GM18867 (cell line): ENCODE measurements at regions not wholly inside any gene's neighbourhood (a gene's known extent, or its start where the extent isn't known, plus 50 kb on each side); places are given as distances from the start of the nearest gene placed in this dataset.
A peak's percentile ranks its signal among the peaks of the same experiment; 100 is the strongest.
"Not testable (repeated sequence)": the region's sequence is repeated elsewhere in the genome, so short reads cannot be mapped to it uniquely, and the experiment has no call there.

ENCODE experiments used
- ATAC-seq: cut with Tn5 transposase; IDR thresholded peaks from one replicate; pipeline ENCODE4 v1.9.1; 2021; ENCODE audit warnings: mild to moderate bottlenecking, moderate library complexity; ENCODE audit not compliant: unreplicated experiment

GRCh38 chr2:207321514-207321913 lies 155.8 kb upstream of the KLF7 start:
- ATAC-seq: no peak

- no peak for ATAC-seq
These were observed 158.3 kb upstream of the KLF7 start for GRCh38 chr2:207324001-207324400.

- peak; percentile 34 for ATAC-seq
These were observed 161.8 kb upstream of the KLF7 start for GRCh38 chr2:207327513-207327912.

- peak; percentile 44 for ATAC-seq
These were observed 163.2 kb upstream of the KLF7 start for GRCh38 chr2:207328944-207329386.

- peak; percentile 54 for ATAC-seq
These were observed 165.2 kb upstream of the KLF7 start for GRCh38 chr2:207330912-207331311.

GRCh38 chr2:207331674-207332073 lies 165.9 kb upstream of the KLF7 start:
- no peak for ATAC-seq

- ATAC-seq: peak; percentile 33
These were observed 166.9 kb upstream of the KLF7 start for GRCh38 chr2:207332480-207333212.

- no peak for ATAC-seq
These were observed 168.0 kb upstream of the KLF7 start for GRCh38 chr2:207333599-207334300.

- peak; percentile 6 for ATAC-seq
These were observed 168.5 kb upstream of the KLF7 start for GRCh38 chr2:207334301-207334623.

GRCh38 chr2:207334624-207335371 lies 169.1 kb upstream of the KLF7 start:
- peak; percentile 31 for ATAC-seq

- ATAC-seq: peak; percentile 60
These were observed 171.8 kb upstream of the KLF7 start for GRCh38 chr2:207337234-207338219.

GRCh38 chr2:207338220-207338607 lies 172.5 kb upstream of the KLF7 start:
- ATAC-seq: no peak

GRCh38 chr2:207338610-207339009 lies 172.9 kb upstream of the KLF7 start:
- ATAC-seq: no peak

- ATAC-seq: no peak
These were observed 175.5 kb upstream of the KLF7 start for GRCh38 chr2:207341112-207341750.

GRCh38 chr2:207341804-207342203 lies 176.1 kb upstream of the KLF7 start:
- no peak for ATAC-seq

- ATAC-seq: not testable (repeated sequence)
These were observed 179.0 kb upstream of the KLF7 start for GRCh38 chr2:207344596-207345394.

GRCh38 chr2:207351171-207351570 lies 178.6 kb upstream of the CREB1 start:
- no peak for ATAC-seq

GRCh38 chr2:207352978-207353671 lies 176.6 kb upstream of the CREB1 start:
- peak; percentile 84 for ATAC-seq

- no peak for ATAC-seq
These were observed 175.9 kb upstream of the CREB1 start for GRCh38 chr2:207353836-207354235.
